ENCODE measurements at regions not wholly inside any gene's neighbourhood (a gene's known extent, or its start where the extent isn't known, plus 50 kb on each side); places are given as distances from the start of the nearest gene placed in this dataset.

- Mint-ChIP-seq H3K27ac (no peak overlapping the region), H3K9me3 (peaks cover 9% of the 10 kb centered on the region), H3K4me1 (peaks cover 31% of the 10 kb centered on the region), H3K27me3 (peaks cover 5% of the 10 kb centered on the region), H3K36me3 (peaks cover 6% of the 10 kb centered on the region), H3K4me3 (no peak overlapping the region)
- DNase-seq (ENCODE audit: low spot score in 2 of 2) (peak; percentile 53 to 59), ATAC-seq (ENCODE audit: low read depth) (peak; percentile 26)
These were observed 117.4 kb downstream of the IRF8 start for GRCh38 chr16:86016201-86016965.

- Mint-ChIP-seq H3K9me3 (peaks cover 8% of the 10 kb centered on the region), H3K36me3 (peaks cover 6% of the 10 kb centered on the region), H3K4me3 (no peak overlapping the region), H3K4me1 (peaks cover 20% of the 10 kb centered on the region), H3K27me3 (peaks cover 5% of the 10 kb centered on the region), H3K27ac (peak overlapping the region; percentile 39)
- DNase-seq (ENCODE audit: low spot score in 2 of 2) (no peak), ATAC-seq (ENCODE audit: low read depth) (no peak)
These were observed 119.1 kb downstream of the IRF8 start for GRCh38 chr16:86018071-86018470.

GRCh38 chr16:86018487-86018886 is 119.5 kb downstream of the IRF8 start:
- Mint-ChIP-seq H3K27ac (peak overlapping the region; percentile 39), H3K27me3 (peaks cover 5% of the 10 kb centered on the region), H3K36me3 (peaks cover 6% of the 10 kb centered on the region), H3K4me3 (no peak overlapping the region), H3K4me1 (peaks cover 20% of the 10 kb centered on the region), H3K9me3 (peaks cover 8% of the 10 kb centered on the region)
- peak; percentile 41 to 44 for DNase-seq (ENCODE audit: low spot score in 2 of 2)
- peak; percentile 91 for ATAC-seq (ENCODE audit: low read depth)

GRCh38 chr16:86018941-86019340 is 120.0 kb downstream of the IRF8 start:
- Mint-ChIP-seq H3K4me1 (peaks cover 16% of the 10 kb centered on the region), H3K4me3 (no peak overlapping the region), H3K36me3 (peaks cover 4% of the 10 kb centered on the region), H3K27ac (peak overlapping the region; percentile 39), H3K27me3 (peaks cover 5% of the 10 kb centered on the region), H3K9me3 (peaks cover 7% of the 10 kb centered on the region)
- no peak for DNase-seq (ENCODE audit: low spot score in 2 of 2)
- ATAC-seq (ENCODE audit: low read depth) = no peak

GRCh38 chr16:86019446-86020047 is 120.6 kb downstream of the IRF8 start:
- Mint-ChIP-seq H3K27ac (peak overlapping the region; percentile 56), H3K9me3 (peaks cover 10% of the 10 kb centered on the region), H3K4me3 (no peak overlapping the region), H3K27me3 (peaks cover 5% of the 10 kb centered on the region), H3K4me1 (peaks cover 15% of the 10 kb centered on the region), H3K36me3 (peaks cover 4% of the 10 kb centered on the region)
- ATAC-seq (ENCODE audit: low read depth) (no peak), DNase-seq (ENCODE audit: low spot score in 2 of 2) (no peak)

- H3K27me3 Mint-ChIP-seq = peaks cover 12% of the 10 kb centered on the region
- H3K4me3 Mint-ChIP-seq = no peak overlapping the region
- peaks cover 11% of the 10 kb centered on the region for H3K4me1 Mint-ChIP-seq
- H3K36me3 Mint-ChIP-seq = peaks cover 8% of the 10 kb centered on the region
- ATAC-seq (ENCODE audit: low read depth) (no peak), DNase-seq (ENCODE audit: low spot score in 2 of 2) (no peak)
- H3K27ac Mint-ChIP-seq = no peak overlapping the region
- peaks cover 13% of the 10 kb centered on the region for H3K9me3 Mint-ChIP-seq
These were observed 122.0 kb downstream of the IRF8 start for GRCh38 chr16:86020971-86021370.

- H3K36me3 Mint-ChIP-seq = peaks cover 8% of the 10 kb centered on the region
- no peak overlapping the region for H3K27ac Mint-ChIP-seq
- peaks cover 16% of the 10 kb centered on the region for H3K27me3 Mint-ChIP-seq
- no peak overlapping the region for H3K4me3 Mint-ChIP-seq
- H3K9me3 Mint-ChIP-seq = peaks cover 13% of the 10 kb centered on the region
- ATAC-seq (ENCODE audit: low read depth) = no peak
- H3K4me1 Mint-ChIP-seq = peaks cover 6% of the 10 kb centered on the region
- DNase-seq (ENCODE audit: low spot score in 2 of 2) = no peak
These were observed 123.5 kb downstream of the IRF8 start for GRCh38 chr16:86022381-86022960.

GRCh38 chr16:86024210-86024609 is 125.2 kb downstream of the IRF8 start:
- Mint-ChIP-seq H3K27ac (no peak overlapping the region), H3K36me3 (peaks cover 8% of the 10 kb centered on the region), H3K9me3 (peaks cover 17% of the 10 kb centered on the region), H3K4me3 (no peak overlapping the region), H3K4me1 (peaks cover 3% of the 10 kb centered on the region), H3K27me3 (peaks cover 24% of the 10 kb centered on the region)
- no peak for ATAC-seq (ENCODE audit: low read depth)
- no peak for DNase-seq (ENCODE audit: low spot score in 2 of 2)

- Mint-ChIP-seq H3K27me3 (peaks cover 20% of the 10 kb centered on the region), H3K4me3 (no peak overlapping the region), H3K4me1 (peaks cover 3% of the 10 kb centered on the region), H3K27ac (no peak overlapping the region), H3K9me3 (peaks cover 14% of the 10 kb centered on the region), H3K36me3 (peaks cover 7% of the 10 kb centered on the region)
- DNase-seq (ENCODE audit: low spot score in 2 of 2) (no peak), ATAC-seq (ENCODE audit: low read depth) (no peak)
These were observed 126.7 kb downstream of the IRF8 start for GRCh38 chr16:86025706-86026105.

- H3K27me3 Mint-ChIP-seq = peaks cover 25% of the 10 kb centered on the region
- H3K9me3 Mint-ChIP-seq = peaks cover 14% of the 10 kb centered on the region
- ATAC-seq (ENCODE audit: low read depth) (no peak), DNase-seq (ENCODE audit: low spot score in 2 of 2) (no peak)
- H3K4me1 Mint-ChIP-seq = peaks cover 3% of the 10 kb centered on the region
- no peak overlapping the region for H3K27ac Mint-ChIP-seq
- peak overlapping the region; percentile 41 for H3K4me3 Mint-ChIP-seq
- peaks cover 7% of the 10 kb centered on the region for H3K36me3 Mint-ChIP-seq
These were observed 127.4 kb downstream of the IRF8 start for GRCh38 chr16:86026171-86026910.

GRCh38 chr16:86026916-86027315 is 128.0 kb downstream of the IRF8 start:
- Mint-ChIP-seq H3K4me3 (no peak overlapping the region), H3K9me3 (peaks cover 14% of the 10 kb centered on the region), H3K27ac (no peak overlapping the region), H3K27me3 (peaks cover 26% of the 10 kb centered on the region), H3K36me3 (peaks cover 7% of the 10 kb centered on the region), H3K4me1 (peaks cover 3% of the 10 kb centered on the region)
- ATAC-seq (ENCODE audit: low read depth) (no peak), DNase-seq (ENCODE audit: low spot score in 2 of 2) (no peak)

GRCh38 chr16:86027373-86028126 is 128.6 kb downstream of the IRF8 start:
- Mint-ChIP-seq H3K4me3 (no peak overlapping the region), H3K9me3 (peaks cover 14% of the 10 kb centered on the region), H3K27me3 (peaks cover 27% of the 10 kb centered on the region), H3K36me3 (peaks cover 7% of the 10 kb centered on the region), H3K27ac (no peak overlapping the region), H3K4me1 (peaks cover 3% of the 10 kb centered on the region)
- ATAC-seq (ENCODE audit: low read depth) = no peak
- no peak for DNase-seq (ENCODE audit: low spot score in 2 of 2)

GRCh38 chr16:86029131-86029741 is 130.3 kb downstream of the IRF8 start:
- H3K27me3 Mint-ChIP-seq = peaks cover 29% of the 10 kb centered on the region
- no peak overlapping the region for H3K27ac Mint-ChIP-seq
- DNase-seq (ENCODE audit: low spot score in 2 of 2) (no peak), ATAC-seq (ENCODE audit: low read depth) (peak; percentile 48)
- peaks cover 4% of the 10 kb centered on the region for H3K36me3 Mint-ChIP-seq
- H3K4me1 Mint-ChIP-seq = peaks cover 3% of the 10 kb centered on the region
- H3K9me3 Mint-ChIP-seq = peaks cover 9% of the 10 kb centered on the region
- no peak overlapping the region for H3K4me3 Mint-ChIP-seq

All from memory B cell (primary cell).